H9 (cell line): ENCODE measurements at regions not wholly inside any gene's neighbourhood (a gene's known extent, or its start where the extent isn't known, plus 50 kb on each side); places are given as distances from the start of the nearest gene placed in this dataset.

Source experiments
- DNase-seq: peaks from one replicate; pipeline ENCODE4 v3.0.0-alpha.2; 2017
- H2AFZ ChIP-seq: one replicate; pipeline ENCODE4 v1.6.1; 2013; ENCODE audit warnings: mild to moderate bottlenecking, low read length, control low read depth, moderate library complexity
- H2AK5ac ChIP-seq: 2 replicates; pipeline ENCODE4 v1.6.1; 2013; ENCODE audit warnings: low read length, control low read depth, mixed read lengths; ENCODE audit not compliant: insufficient read length
- H2BK120ac ChIP-seq: one replicate; pipeline ENCODE4 v1.6.1; 2013; ENCODE audit warnings: low read depth, mild to moderate bottlenecking, low read length, control low read depth, inconsistent platforms; ENCODE audit not compliant: poor library complexity, severe bottlenecking
- H2BK12ac ChIP-seq: 2 replicates; pipeline ENCODE4 v1.6.1; 2013; ENCODE audit warnings: low read length, control low read depth, mixed read lengths, low read depth; ENCODE audit not compliant: insufficient read length
- H2BK15ac ChIP-seq: 2 replicates; pipeline ENCODE4 v1.6.1; 2013; ENCODE audit warnings: low read depth, low read length, control low read depth
- H2BK20ac ChIP-seq: one replicate; pipeline ENCODE4 v1.6.1; 2013; ENCODE audit warnings: low read depth, mild to moderate bottlenecking, low read length, control low read depth, inconsistent platforms; ENCODE audit not compliant: poor library complexity, severe bottlenecking
- H2BK5ac ChIP-seq: 2 replicates; pipeline ENCODE4 v1.6.1; 2013; ENCODE audit warnings: low read length, control low read depth, mixed read lengths; ENCODE audit not compliant: insufficient read length
- H3K14ac ChIP-seq: 2 replicates; pipeline ENCODE4 v1.6.1; 2013; ENCODE audit warnings: low read length, control low read depth; ENCODE audit not compliant: insufficient read depth
- H3K18ac ChIP-seq: 2 replicates; pipeline ENCODE4 v1.6.1; 2013; ENCODE audit warnings: low read depth, mild to moderate bottlenecking, mixed read lengths, low read length, control low read depth; ENCODE audit not compliant: insufficient read length
- H3K23ac ChIP-seq: 2 replicates; pipeline ENCODE4 v1.6.1; 2013; ENCODE audit warnings: low read length, control low read depth, mixed read lengths, low read depth; ENCODE audit not compliant: insufficient read length
- H3K23me2 ChIP-seq: 2 replicates; pipeline ENCODE4 v1.6.1; 2013; ENCODE audit warnings: low read depth, mild to moderate bottlenecking, mixed read lengths, low read length, control low read depth; ENCODE audit not compliant: insufficient read length, poor library complexity, severe bottlenecking
- H3K27ac ChIP-seq: 2 replicates; pipeline ENCODE4 v1.5.1; 2013; ENCODE audit warnings: low read length, control low read depth, mixed read lengths, low read depth; ENCODE audit not compliant: insufficient read length
- H3K27me3 ChIP-seq: 2 replicates; pipeline ENCODE4 v1.6.1; 2013; ENCODE audit warnings: low read length, control low read depth, inconsistent platforms; ENCODE audit not compliant: insufficient read depth
- H3K4ac ChIP-seq: 2 replicates; pipeline ENCODE4 v1.6.1; 2013; ENCODE audit warnings: low read depth, mild to moderate bottlenecking, control low read depth, inconsistent platforms, low read length, moderate library complexity
- H3K4me1 ChIP-seq: 2 replicates; pipeline ENCODE4 v1.6.1; 2013; ENCODE audit warnings: low read length, control low read depth, inconsistent platforms; ENCODE audit not compliant: insufficient read depth
- H3K4me2 ChIP-seq: 2 replicates; pipeline ENCODE4 v1.6.1; 2013; ENCODE audit warnings: low read length, control low read depth, mixed read lengths; ENCODE audit not compliant: insufficient read length, insufficient read depth
- H3K56ac ChIP-seq: 2 replicates; pipeline ENCODE4 v1.6.1; 2013; ENCODE audit warnings: low read depth, mild to moderate bottlenecking, mixed read lengths, low read length, control low read depth; ENCODE audit not compliant: insufficient read length
- H3K79me1 ChIP-seq: 2 replicates; pipeline ENCODE4 v1.6.1; 2013; ENCODE audit warnings: low read depth, mild to moderate bottlenecking, moderate library complexity, low read length, control low read depth, inconsistent platforms; ENCODE audit not compliant: insufficient read depth, poor library complexity, severe bottlenecking
- H3K79me2 ChIP-seq: 2 replicates; pipeline ENCODE4 v1.6.1; 2013; ENCODE audit warnings: low read length, control low read depth, inconsistent platforms; ENCODE audit not compliant: insufficient read depth
- H3K9ac ChIP-seq: 2 replicates; pipeline ENCODE4 v1.6.1; 2013; ENCODE audit warnings: low read length, control low read depth, mixed read lengths; ENCODE audit not compliant: insufficient read length; ENCODE audit errors: extremely low read depth
- H3K9me3 ChIP-seq: one replicate; pipeline ENCODE4 v1.6.1; 2013; ENCODE audit warnings: low read depth, low read length, inconsistent platforms; ENCODE audit not compliant: control insufficient read depth
- H3T11ph ChIP-seq: one replicate; pipeline ENCODE4 v1.6.1; 2013; ENCODE audit warnings: mild to moderate bottlenecking, low read length, control low read depth, inconsistent platforms
- H4K20me1 ChIP-seq: one replicate; pipeline ENCODE4 v1.6.1; 2013; ENCODE audit not compliant: control insufficient read depth, insufficient read length, insufficient read depth
- H4K5ac ChIP-seq: 2 replicates; pipeline ENCODE4 v1.6.1; 2013; ENCODE audit warnings: low read depth, mild to moderate bottlenecking, mixed read lengths, low read length, control low read depth; ENCODE audit not compliant: insufficient read length
- H4K8ac ChIP-seq: replicated peaks from 2 replicates; pipeline ENCODE4 v1.6.1; 2013; ENCODE audit warnings: low read length, control low read depth, mixed read lengths, low read depth; ENCODE audit not compliant: insufficient read length
- H4K91ac ChIP-seq: 2 replicates; pipeline ENCODE4 v1.6.1; 2013; ENCODE audit warnings: low read depth, mild to moderate bottlenecking, moderate library complexity, mixed read lengths, low read length, control low read depth; ENCODE audit not compliant: insufficient read length
- H3K27ac Mint-ChIP-seq, 3 experiments: 2 replicates in 2 of 3; 3 replicates in 1 of 3; pipeline ENCODE4 v1.8.0; 2020 to 2021; ENCODE audit warnings: mixed read lengths in 3 of 3, mild to moderate bottlenecking in 1 of 3, moderate library complexity in 1 of 3
- H3K27me3 Mint-ChIP-seq: 2 replicates; pipeline ENCODE4 v1.8.0; 2021; ENCODE audit warnings: low read depth, mild to moderate bottlenecking, moderate library complexity, mixed read lengths
- H3K36me3 Mint-ChIP-seq, 3 experiments: 2 replicates in 2 of 3; 3 replicates in 1 of 3; pipeline ENCODE4 v1.8.0; 2020 to 2021; ENCODE audit warnings: low read depth in 3 of 3, mixed read lengths in 3 of 3; ENCODE audit not compliant: insufficient read depth in 1 of 3
- H3K4me1 Mint-ChIP-seq, 2 experiments: 2 replicates each; pipeline ENCODE4 v1.8.0; 2020; ENCODE audit warnings: mixed read lengths in 2 of 2
- H3K4me3 Mint-ChIP-seq, 2 experiments: 2 replicates in 1 of 2; 3 replicates in 1 of 2; pipeline ENCODE4 v1.8.0; 2020 to 2021; ENCODE audit warnings: mild to moderate bottlenecking in 2 of 2, mixed read lengths in 2 of 2, moderate library complexity in 1 of 2
- H3K9me3 Mint-ChIP-seq, 2 experiments: 2 replicates in 1 of 2; 3 replicates in 1 of 2; pipeline ENCODE4 v1.8.0; 2020; ENCODE audit warnings: mild to moderate bottlenecking in 2 of 2, mixed read lengths in 2 of 2, moderate library complexity in 1 of 2
- WGBS: extraction: QIAGEN DNeasy Blood & Tissue Kit; methylation state at CpG from one replicate; pipeline ENCODE4 v1.1.7; 2013; ENCODE audit warnings: missing lambda C conversion rate, low lambda C conversion rate, mixed read lengths; ENCODE audit not compliant: insufficient read length; ENCODE audit errors: extremely low coverage; 5-methylcytosine and 5-hydroxymethylcytosine counted together
- TF ChIP-seq, protein P1 (sequence below): fragments of 200-600 bp; sonication (generic); conservative IDR thresholded peaks from 3 replicates; pipeline ENCODE4 v1.8.0; 2021; ENCODE audit warnings: antibody characterized with exemption, mild to moderate bottlenecking

DNA sequence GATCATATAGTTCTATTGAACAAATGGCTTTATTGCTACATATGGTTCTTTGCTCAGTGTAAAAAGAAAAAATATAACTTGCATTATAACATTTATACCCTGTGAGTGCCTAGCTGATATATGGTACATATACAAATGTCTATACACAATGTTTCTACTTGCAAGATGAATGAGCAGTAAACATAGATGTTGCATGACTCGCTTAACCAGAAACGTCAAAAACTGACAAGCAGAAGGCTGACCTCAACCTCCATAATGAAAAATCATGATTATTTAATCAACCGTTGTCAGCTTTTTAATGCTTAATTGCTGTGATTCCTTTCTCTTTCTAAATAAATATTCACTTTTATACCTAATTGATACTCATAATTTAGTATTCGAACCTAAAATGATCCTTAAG is 183.3 kb downstream of the PTN start:
- no peak overlapping the region for H3K56ac ChIP-seq
- TF ChIP-seq, protein P1, sequence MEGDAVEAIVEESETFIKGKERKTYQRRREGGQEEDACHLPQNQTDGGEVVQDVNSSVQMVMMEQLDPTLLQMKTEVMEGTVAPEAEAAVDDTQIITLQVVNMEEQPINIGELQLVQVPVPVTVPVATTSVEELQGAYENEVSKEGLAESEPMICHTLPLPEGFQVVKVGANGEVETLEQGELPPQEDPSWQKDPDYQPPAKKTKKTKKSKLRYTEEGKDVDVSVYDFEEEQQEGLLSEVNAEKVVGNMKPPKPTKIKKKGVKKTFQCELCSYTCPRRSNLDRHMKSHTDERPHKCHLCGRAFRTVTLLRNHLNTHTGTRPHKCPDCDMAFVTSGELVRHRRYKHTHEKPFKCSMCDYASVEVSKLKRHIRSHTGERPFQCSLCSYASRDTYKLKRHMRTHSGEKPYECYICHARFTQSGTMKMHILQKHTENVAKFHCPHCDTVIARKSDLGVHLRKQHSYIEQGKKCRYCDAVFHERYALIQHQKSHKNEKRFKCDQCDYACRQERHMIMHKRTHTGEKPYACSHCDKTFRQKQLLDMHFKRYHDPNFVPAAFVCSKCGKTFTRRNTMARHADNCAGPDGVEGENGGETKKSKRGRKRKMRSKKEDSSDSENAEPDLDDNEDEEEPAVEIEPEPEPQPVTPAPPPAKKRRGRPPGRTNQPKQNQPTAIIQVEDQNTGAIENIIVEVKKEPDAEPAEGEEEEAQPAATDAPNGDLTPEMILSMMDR: no peak
- no peak overlapping the region for H2BK120ac ChIP-seq
- H4K8ac ChIP-seq: no peak overlapping the region
- H3K9me3 Mint-ChIP-seq: no peaks in the 10 kb centered on the region
- H3K18ac ChIP-seq: no peak overlapping the region
- no peaks in the 10 kb centered on the region for H3K23me2 ChIP-seq
- H3K79me2 ChIP-seq: no peaks in the 10 kb centered on the region
- no CpG with 5 or more reads among the region's 4 CpGs for WGBS
- no peak overlapping the region for H3T11ph ChIP-seq
- H4K5ac ChIP-seq: no peak overlapping the region
- H3K4me2 ChIP-seq: no peak overlapping the region
- H3K27ac Mint-ChIP-seq: no peak overlapping the region
- H3K4me3 Mint-ChIP-seq: no peak overlapping the region
- no peak overlapping the region for H2AK5ac ChIP-seq
- H3K79me1 ChIP-seq: no peaks in the 10 kb centered on the region
- no peaks in the 10 kb centered on the region for H4K20me1 ChIP-seq
- H4K91ac ChIP-seq: no peak overlapping the region
- H3K9me3 ChIP-seq: no peaks in the 10 kb centered on the region
- H3K4me1 ChIP-seq: no peaks in the 10 kb centered on the region
- no peaks in the 10 kb centered on the region for H3K27me3 ChIP-seq
- no peaks in the 10 kb centered on the region for H3K27me3 Mint-ChIP-seq
- H3K36me3 Mint-ChIP-seq: no peaks in the 10 kb centered on the region
- no peak overlapping the region for H3K27ac ChIP-seq
- no peaks in the 10 kb centered on the region for H3K4me1 Mint-ChIP-seq
- no peak overlapping the region for H3K23ac ChIP-seq
- no peak overlapping the region for H3K9ac ChIP-seq
- H2AFZ ChIP-seq: no peak overlapping the region
- H2BK12ac ChIP-seq: no peak overlapping the region
- H2BK15ac ChIP-seq: no peak overlapping the region
- no peak overlapping the region for H3K4ac ChIP-seq
- DNase-seq: no peak
- H2BK5ac ChIP-seq: no peak overlapping the region
- no peak overlapping the region for H2BK20ac ChIP-seq
- no peak overlapping the region for H3K14ac ChIP-seq
